HG03135 (cell line): ENCODE measurements at regions not wholly inside any gene's neighbourhood (a gene's known extent, or its start where the extent isn't known, plus 50 kb on each side); places are given as distances from the start of the nearest gene placed in this dataset.

ENCODE experiments used
- ATAC-seq: cut with Tn5 transposase; IDR thresholded peaks from one replicate; pipeline ENCODE4 v1.9.1; 2021; ENCODE audit warnings: mild to moderate bottlenecking, moderate library complexity; ENCODE audit not compliant: unreplicated experiment

DNA sequence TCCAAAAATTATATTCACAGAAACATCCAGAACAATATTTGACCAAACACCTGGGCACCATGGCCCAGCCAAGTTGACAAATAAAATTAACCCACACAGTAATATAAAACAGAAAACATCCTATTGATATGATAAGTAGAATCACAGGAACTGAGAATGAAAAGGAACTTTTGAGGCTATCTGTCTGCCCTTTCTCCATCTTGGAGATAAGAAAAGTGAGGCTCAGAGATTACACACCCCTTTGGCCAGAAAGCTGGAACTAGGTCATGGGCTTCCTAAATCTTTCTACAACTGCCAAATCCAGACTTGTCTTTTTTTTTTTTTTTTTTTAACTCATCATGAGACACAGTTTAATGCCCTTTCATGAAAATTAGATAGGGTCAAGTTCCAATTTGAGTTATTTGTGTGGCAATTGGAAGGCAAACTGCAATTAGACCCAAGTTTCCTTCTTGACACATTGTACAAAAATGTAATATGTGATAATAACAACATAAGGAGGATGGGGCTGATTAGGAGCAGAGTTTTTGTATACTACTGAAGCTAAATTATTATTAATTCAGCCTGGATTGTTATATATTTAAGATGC lies 137.2 kb downstream of the RPL22L1 start:
- no peak for ATAC-seq

DNA sequence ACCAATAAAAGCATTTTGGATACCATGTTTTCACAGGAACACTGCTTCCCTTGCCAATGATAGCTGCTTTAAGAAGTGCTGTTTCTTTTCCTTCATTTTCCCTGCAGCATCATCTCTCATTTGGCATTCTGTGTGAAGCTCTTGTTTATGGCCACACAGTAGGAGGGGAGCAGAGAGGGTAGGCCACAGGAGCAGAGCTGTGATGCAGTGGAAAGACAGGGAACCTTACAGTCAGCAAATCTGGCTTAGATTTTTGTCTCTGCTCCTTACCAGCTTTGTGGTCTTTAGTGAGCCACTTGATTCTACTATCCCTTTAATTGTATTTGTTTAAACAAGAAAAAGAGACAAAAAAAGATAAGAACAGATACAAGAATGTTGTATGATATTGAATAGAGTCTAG lies 138.7 kb downstream of the RPL22L1 start:
- no peak for ATAC-seq

DNA sequence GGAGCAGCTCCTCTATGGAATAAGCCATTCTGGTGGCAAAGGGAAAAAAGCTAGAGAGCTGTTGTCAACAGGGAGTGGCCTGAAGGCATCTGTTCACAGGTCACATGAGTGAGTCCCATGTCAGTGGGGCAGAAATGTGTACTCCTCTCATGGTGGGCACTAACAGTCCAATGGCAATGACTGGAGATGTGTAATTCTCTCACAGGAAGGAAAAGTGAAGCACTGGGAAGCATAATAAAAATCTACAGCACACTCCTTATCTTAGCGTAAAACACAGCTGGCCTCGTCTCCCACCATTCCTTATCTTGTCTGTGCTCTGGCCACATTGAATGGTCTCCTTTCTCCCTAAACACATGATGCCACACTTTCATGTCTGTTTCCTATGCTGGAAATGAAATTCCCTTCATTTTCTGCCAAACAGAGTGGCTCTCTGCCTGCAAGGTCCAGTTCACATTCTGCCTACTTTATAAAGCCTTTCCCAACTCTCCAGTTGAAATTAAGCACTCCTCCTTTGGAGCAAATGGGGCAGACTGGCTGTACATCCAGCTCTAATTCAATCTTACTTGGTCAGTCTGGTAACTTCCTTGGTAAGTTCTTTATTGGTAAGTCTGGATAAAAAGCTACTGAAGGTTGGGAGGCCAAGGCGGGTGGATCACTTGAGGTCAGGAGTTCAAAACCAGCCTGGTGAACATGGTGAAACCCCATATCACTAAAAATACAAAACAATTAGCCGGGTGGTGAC lies 139.8 kb downstream of the RPL22L1 start:
- no peak for ATAC-seq

DNA sequence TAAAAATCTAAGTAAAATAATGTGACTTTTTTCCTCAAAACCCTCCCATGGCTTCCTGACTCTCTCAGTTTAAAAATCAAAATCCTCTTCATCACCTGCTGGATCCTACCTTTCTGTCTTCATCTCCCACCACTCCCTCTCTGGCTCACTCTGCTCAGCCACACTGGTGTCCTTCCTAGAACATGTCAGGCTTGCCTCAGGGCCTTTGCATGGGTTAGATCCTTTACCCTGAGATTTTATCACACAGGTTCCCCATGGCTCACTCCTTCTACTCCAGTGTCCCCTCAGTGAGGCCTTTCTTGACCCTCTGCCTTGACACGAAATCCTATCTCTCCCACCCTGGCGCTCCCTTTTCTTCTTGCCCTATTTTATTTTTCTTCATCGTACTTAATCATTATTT lies 141.8 kb downstream of the RPL22L1 start:
- ATAC-seq = no peak

DNA sequence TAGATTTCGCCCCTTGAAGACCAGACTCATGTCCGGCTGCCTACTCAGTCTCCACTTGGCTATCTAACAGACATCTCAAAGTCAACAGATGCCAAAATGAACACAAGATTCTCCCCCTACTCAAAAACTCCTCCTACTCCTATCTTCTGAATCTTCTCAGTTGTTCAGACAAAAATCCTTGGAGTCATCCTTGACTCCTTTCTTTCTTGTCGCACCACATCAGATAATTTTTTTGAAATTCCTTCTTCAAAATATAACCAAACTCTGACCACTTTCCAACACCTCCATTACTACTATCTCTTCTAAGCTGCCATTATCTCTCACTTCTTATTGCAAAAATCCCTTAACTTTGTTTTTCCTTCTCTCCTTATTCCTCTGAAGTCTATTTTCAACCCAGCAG lies 141.9 kb upstream of the SLC7A14 start:
- no peak for ATAC-seq

- no peak for ATAC-seq
Observed at GRCh38 chr3:170726976-170727661, 141.2 kb upstream of the SLC7A14 start.

GRCh38 chr3:170725285-170725731 lies 139.4 kb upstream of the SLC7A14 start:
- no peak for ATAC-seq

DNA sequence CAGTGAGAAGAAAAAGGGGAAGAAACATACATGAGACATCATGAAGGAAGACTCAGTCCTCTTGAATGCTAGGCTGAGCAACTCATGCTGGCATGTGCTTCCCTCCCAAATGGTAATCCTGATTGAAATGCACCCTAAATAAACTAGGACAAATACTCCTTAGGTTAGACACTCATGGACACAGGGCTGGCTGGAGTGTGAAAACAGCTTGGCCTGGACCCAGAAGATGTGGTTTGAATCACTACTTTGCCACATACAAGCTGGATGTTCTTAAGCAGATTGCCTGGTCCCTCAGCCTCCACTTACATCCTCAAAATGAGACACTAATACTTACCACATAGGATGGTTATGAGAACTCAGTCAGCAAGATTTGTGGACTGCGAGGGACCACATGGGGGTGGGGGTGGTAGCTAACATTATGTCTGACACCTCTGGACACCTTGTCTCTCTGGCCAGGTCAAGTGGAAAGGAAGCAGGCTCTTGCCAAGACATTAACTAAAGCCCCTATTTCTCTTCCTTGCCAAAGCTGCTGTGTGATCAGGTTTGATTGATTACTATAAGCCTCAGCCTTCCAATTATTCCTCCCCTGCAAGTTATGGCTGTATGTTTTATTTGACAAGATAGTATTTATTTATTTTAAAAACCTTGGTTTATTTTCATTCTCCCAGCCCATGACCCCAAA lies 138.9 kb upstream of the SLC7A14 start:
- no peak for ATAC-seq

- no peak for ATAC-seq
Observed at GRCh38 chr3:170723241-170723640, 137.4 kb upstream of the SLC7A14 start.

DNA sequence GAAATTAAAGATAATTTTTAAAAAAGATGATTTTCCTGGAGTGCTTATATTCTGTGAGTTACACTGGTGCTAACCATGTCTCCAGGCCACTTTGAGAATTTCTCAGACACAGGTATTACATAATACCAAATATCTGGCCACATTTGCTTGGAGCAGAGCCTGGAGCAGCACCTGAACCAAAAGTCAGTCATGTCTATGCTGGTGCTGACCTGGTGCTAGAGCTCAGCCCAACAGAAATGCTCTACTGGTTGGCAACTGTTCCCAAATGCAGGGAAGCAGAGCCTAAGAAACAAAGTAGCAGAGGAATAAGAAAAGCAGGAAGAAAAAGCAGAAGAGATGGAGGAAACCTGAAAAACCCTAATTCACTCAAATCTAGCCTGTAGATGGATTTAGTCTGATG lies 135.7 kb upstream of the SLC7A14 start:
- no peak for ATAC-seq

DNA sequence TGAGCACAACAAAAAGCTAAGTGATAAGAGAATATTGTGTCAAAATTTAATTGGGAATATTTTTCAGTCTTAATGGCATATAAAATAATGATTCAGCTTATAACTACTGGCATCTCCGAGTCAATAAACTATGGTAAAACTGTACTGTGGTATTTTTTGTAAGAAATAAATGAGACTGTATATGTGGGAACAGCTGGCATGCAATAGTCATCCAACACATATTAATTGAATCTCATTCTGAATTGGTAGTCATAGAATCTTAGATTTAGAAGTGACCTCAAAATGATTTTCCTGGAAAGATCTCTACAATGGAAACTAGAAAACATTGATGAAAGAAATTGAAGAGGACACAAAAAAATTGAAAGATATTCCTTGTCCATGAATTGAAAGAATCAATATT lies 133.4 kb upstream of the SLC7A14 start:
- no peak for ATAC-seq

- ATAC-seq = no peak
Observed at GRCh38 chr3:170718848-170719247, 133.0 kb upstream of the SLC7A14 start.

- no peak for ATAC-seq
Observed at GRCh38 chr3:170717410-170718402, 131.8 kb upstream of the SLC7A14 start.

DNA sequence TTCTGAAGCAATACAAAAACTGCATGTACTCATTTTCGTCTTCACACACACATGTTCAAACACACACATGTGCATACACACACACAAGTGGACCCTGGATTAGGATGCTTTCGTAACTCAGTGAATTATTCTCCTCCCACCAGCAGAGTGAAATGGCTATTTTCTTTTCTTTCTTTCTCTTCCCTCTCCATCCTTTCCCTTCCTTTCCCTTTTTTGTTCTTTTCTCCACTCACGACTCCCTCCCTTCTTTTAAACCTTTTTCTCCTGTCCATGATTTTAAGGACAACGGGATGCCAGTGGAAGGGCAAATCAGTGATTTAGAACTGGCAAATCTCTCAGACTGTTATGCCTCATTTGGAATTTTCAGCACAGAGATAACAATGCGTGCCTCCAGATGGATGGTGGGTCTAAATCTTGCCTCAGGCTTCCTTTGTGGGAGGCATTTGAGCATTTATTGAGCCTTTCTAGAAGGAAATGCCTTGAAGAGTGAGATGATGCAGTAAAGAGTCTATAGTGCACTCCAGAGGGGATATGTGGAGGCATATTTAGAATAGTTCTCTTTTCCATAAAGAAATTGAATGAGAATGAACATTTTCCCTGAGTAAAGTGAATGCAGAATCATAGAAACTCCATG lies 130.4 kb upstream of the SLC7A14 start:
- no peak for ATAC-seq

- no peak for ATAC-seq
Observed at GRCh38 chr3:170714562-170715535, 129.0 kb upstream of the SLC7A14 start.

GRCh38 chr3:170714122-170714521 lies 128.2 kb upstream of the SLC7A14 start:
- no peak for ATAC-seq

- ATAC-seq = no peak
Observed at GRCh38 chr3:170713653-170714052, 127.8 kb upstream of the SLC7A14 start.

DNA sequence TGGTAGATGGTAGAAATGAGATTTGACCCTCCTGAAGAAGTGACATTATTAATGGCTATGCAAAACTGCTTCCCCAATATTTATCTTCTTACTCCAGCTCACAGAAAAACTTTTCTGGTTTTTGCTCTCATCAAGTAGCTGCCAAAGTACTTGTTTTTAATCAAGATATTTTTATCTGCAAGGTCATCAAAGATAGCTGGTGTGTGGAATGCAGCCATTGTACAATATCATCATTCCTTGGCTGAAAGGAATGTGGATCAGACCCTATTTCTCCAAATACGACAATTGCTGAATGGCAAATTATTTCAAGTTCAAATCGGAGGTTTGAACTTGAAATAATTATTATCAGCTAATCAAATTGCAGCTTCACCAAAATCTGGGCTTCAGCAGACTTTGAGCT lies 126.9 kb upstream of the SLC7A14 start:
- no peak for ATAC-seq

DNA sequence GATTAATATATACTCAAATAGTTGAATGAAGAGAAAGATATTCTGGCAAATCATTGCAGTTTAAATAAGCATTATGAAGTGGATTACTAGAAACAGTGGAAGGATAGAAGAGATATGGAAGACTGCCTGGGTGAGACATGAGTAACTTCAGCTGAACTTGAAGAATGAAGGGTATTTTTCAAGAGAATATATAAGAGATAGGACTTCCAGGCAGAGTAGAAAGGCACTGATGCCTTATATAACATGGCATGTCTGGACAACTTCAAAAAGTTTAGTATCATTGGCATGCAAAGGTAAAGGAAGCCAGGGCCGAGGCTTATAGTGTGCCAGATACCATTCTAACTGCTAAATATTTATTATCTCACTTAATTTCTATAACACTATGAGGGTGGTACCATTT lies 126.5 kb upstream of the SLC7A14 start:
- no peak for ATAC-seq
